Suprapubic skin (tissue), 4 donors: ENCODE measurements at regions not wholly inside any gene's neighbourhood (a gene's known extent, or its start where the extent isn't known, plus 50 kb on each side); places are given as distances from the start of the nearest gene placed in this dataset.

Experiments
- CTCF ChIP-seq, 2 donors: fragments of 200-600 bp in 1 of 2; fragments of 450-650 bp in 1 of 2; sonication (generic) in 1 of 2; IDR thresholded peaks; one replicate each; pipeline ENCODE4 v1.5.1; 2016 to 2019; ENCODE audit warnings: antibody characterized with exemption in 2 of 2, mild to moderate bottlenecking in 1 of 2, moderate library complexity in 1 of 2
- EP300 ChIP-seq: sonication (generic); formaldehyde crosslinking; IDR thresholded peaks from one replicate; pipeline ENCODE4 v1.6.1; 2017; ENCODE audit warnings: antibody characterized with exemption
- POLR2A ChIP-seq, 2 donors: fragments of 450-650 bp; IDR thresholded peaks; one replicate each; pipeline ENCODE4 v1.6.1; 2017; ENCODE audit warnings: antibody characterized with exemption in 2 of 2, mild to moderate bottlenecking in 2 of 2, moderate library complexity in 2 of 2
- POLR2AphosphoS5 ChIP-seq, 3 donors: sonication (generic); formaldehyde crosslinking; IDR thresholded peaks; one replicate each; pipeline ENCODE4 v1.6.1; 2017; ENCODE audit warnings: antibody characterized with exemption in 3 of 3

DNA sequence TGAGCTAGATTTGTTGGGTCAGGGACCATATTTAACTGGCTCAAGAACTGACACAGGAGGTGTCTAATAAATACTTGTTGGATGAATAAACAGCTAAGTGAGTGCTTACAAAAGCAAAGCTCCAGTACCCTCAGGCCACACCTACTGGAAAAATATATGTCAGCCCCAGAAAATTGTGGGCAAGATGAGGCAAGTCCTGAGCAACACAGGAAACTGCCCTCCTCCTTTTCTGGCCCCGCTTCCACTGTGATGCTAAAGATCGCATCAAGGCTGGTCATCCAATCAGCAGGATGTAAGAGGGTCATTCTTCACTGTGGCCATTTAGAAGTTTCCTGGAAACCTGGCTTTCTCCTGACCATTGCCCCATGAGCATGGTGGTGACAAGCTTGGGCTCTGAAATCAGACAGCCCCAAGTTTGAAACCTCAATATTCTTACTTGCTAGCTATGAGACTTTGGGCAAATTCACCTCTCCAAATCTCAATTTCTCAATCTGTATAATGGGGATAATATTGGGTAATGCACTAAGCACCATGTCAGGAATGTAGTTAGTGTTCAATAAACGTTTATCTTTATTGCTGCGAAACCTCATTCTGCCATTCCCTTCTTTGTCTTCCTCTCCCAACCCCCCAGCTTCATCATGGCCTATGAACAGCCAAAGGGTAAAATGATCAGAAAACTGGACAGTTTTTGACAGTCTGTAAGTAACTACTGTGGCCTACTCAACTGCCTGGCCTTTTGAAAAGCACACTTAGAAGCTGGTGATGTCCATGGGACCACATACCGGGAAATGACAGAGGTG is 139.3 kb upstream of the PZP start:
- TF ChIP-seq EP300 (no peak), POLR2AphosphoS5 (IDR thresholded peaks at IDR 0.05) (no peak), POLR2A (IDR thresholded peaks at IDR 0.05) (no peak), CTCF (IDR thresholded peaks at IDR 0.05) (no peak)
